ENCODE measurements at regions not wholly inside any gene's neighbourhood (a gene's known extent, or its start where the extent isn't known, plus 50 kb on each side); places are given as distances from the start of the nearest gene placed in this dataset.

DNA sequence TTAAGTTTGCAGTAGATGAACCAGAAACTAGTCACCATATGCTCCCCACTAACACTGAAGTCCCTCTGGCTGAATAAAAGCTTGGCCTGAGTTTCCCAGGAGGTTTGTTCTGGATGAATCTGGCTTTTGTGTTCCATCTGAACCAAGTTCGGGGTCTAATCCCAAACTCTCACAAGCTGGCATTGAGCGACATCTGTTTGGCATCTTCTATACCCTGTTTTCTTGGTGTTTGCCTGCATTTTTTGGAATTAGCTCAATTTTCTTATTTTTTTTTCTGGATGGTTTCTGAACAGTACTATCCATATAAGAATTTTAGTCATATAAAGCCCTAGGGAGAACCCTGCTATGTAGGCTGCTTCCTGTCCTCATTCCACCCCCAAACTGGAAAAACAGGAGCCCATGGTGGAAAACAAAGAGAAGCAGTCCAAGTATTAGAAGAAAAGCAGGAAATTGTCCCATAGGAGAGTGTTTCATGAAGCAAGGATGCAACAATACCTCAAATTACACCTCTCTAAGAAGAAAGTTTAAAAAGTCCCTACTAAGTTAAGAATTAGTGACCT is 737.1 kb downstream of the DHX35 start:
- DNase-seq (ENCODE audit: extremely low read depth in 1 of 11, low read depth in 9 of 11, low spot score in 4 of 11): no peak

DNA sequence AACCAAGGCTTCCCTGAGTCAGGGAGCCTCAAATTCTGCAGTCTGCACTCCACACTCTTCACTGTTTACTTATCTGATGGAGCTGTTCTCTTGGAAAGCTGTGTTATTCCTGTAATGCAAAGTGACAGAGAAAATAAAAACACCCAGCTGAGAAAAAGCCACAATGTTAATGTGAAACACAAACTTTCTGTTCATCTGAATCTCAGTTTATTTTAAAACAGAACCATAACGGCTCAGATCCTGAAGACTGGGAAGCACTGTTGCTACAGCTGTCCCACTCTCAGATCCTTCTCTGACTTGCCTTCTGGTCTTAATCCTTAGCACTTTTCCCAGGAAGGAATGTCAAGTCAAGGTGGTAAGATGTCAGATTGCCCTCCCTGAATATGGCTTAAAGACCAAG is 736.6 kb downstream of the DHX35 start:
- DNase-seq (ENCODE audit: extremely low read depth in 1 of 11, low read depth in 9 of 11, low spot score in 4 of 11): no peak

DNA sequence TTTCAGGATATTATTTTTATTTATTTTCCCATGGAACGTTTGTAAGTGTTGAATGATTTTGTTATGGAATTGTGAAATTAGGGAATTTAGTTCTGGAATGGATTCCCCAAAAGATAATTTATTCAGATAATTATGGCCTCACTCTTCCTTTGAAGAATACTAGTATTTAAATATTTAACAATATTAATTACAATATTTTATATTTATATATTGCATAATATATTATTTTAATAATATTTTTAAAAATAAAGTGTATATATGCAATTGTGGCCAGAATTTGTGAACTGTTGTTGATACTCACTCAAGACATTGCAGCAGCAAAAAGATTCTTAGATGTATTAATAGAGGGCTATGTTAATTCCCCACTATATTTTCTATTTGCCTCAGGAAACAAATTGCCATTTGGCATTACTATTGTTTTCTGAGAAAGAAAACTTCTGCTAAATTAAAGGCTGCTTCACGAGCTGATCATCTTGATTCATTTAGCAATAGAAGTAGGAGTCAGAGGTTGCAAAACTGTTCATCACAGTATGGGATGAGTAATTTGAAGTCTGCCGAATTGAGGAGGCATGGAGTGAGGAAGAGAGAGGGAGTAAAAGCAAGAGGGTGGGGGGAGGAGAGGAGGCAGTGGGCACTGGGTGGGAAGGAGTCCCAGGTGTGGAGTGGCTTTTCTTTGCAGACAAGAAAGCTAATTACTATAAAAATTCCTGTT is 729.2 kb downstream of the DHX35 start:
- no peak for DNase-seq (ENCODE audit: extremely low read depth in 1 of 11, low read depth in 9 of 11, low spot score in 4 of 11)

DNA sequence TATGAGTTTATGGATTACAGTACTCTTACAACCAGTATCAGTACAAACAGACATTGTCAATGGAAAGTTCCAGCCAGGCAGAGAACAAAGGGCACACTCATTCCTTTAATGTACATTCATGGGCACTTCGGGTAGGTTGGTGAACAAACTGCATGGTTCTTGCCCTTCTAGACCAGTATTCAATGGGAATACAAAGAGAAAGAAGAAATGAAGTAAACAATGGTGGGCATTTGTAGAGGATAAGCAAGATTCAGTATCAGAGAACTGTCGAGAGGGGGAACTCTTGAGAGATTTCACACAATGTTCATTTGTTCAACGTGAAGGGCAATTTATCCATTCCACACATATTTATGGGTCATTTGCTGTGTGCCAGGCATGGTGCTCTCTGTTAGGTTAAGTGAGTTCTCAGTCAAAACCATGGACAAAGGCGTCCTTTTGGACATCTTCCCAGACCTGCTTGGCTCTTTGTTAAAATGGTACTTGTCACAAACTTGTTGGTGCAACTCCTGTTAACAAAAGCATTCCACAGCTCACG is 714.8 kb downstream of the DHX35 start:
- no peak for DNase-seq (ENCODE audit: extremely low read depth in 1 of 11, low read depth in 9 of 11, low spot score in 4 of 11)

DNA sequence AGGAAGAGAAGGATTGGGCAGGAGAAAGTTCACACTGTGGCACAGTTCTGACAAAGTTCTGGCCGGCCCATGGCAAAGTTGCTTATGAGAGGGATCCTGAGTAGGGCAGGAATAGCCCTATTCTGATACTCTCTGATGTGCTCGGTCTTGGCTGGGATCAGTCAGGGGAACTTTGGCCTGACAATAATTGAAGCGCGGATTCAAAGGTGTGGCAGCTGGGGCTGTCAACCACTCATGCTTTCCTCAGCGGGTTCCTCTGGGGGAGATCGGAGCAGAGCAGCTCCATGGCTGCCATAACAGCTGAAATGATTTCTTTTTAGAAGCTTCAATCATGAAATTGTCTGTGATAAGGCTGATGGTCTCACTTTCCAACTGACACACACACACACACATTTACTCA is 714.1 kb downstream of the DHX35 start:
- no peak for DNase-seq (ENCODE audit: extremely low read depth in 1 of 11, low read depth in 9 of 11, low spot score in 4 of 11)

DNA sequence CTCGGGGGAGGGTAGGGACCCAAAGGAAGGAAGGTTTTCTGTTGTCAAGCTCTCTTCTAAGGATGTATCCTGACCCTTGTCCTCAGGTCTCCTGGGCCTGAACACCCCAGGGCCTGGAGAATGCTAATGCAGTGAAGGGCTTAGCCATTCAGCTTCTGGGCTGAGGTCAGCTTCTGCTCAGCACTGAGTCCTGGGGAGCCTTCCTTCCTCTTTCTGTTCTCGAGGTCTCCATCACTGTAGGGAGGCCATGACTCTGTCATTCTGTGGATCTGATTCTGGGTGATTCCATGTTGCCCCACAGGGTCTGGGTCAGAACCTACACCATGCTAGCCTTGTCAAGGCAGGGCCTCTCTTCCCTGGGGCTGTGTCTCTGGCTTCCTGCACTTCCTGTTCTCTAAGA is 712.7 kb downstream of the DHX35 start:
- DNase-seq (ENCODE audit: extremely low read depth in 1 of 11, low read depth in 9 of 11, low spot score in 4 of 11): no peak

DNA sequence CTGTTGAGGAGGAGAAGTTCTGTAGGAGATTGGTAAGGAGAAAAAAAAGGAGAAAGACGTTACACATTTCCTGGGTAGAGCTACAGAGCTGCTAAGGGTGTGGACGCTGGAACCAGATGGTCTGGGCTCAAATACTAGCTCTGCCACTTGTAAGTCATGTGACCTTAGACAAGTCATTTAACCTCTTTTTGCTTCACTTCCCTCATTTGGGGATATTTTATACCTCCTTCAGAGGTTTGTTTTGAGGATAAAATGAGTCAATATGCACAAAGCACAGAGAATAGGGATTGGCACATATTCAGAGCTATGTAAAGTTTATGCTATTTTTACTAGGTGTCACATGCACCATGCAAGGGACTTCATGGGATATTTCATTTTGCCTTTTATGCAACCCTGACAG is 708.8 kb downstream of the DHX35 start:
- DNase-seq (ENCODE audit: extremely low read depth in 1 of 11, low read depth in 9 of 11, low spot score in 4 of 11): no peak

DNA sequence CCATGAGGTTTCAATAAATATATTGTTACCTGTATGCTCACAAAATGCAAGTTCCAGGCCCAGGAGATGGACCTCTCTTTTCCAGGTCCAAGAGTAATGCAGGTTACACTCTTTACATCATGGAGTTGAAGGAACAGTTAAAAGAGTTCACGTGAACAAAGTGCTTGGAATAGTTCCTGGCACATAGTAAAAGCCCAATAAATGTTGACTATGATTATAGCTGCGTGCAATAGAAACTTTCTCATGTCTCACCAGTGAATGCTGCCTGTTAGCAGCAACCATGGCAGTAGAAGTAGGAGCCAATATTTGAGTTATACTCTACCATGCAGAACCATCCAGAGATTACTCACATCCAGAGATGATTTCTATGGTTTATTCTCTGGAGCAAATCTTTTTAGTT is 707.5 kb downstream of the DHX35 start:
- no peak for DNase-seq (ENCODE audit: extremely low read depth in 1 of 11, low read depth in 9 of 11, low spot score in 4 of 11)

DNA sequence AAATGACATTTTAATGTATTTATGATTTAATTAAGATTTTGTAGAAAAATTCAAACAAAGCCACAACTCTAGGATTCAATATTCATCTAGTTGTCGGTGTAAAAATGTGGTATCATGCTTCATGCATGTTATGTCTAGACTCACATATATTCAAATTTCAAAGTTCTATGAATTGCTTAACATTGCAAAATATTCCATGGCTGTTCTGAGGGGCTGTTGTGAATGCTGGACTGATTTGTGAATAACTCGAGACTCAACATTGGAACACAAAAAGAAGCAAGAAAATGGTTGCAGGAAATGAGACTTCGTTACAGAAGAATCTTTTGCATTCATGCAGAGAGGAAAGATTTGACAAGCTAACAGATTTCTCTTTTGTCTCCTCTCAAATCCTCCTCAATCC is 705.9 kb downstream of the DHX35 start:
- DNase-seq (ENCODE audit: extremely low read depth in 1 of 11, low read depth in 9 of 11, low spot score in 4 of 11): no peak

DNA sequence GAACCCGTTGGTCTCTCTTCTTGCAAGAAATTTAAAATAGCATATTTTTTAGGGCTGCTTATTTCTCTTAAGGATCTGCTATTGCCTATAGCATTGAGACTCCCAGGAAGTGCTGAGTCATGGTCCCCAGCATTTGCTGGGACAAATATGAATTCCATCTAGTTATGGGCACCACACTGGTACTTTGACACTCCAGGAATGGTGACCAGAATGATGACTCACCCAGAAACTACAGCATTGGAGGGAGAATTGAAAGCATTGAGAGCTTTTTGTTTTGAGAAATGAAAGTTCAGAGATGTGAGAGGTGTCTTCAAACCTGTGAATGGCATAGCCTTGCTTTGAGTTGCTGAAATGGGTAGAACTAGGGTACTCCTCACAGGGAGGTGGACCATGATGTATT is 699.7 kb downstream of the DHX35 start:
- DNase-seq (ENCODE audit: extremely low read depth in 1 of 11, low read depth in 9 of 11, low spot score in 4 of 11): no peak

DNA sequence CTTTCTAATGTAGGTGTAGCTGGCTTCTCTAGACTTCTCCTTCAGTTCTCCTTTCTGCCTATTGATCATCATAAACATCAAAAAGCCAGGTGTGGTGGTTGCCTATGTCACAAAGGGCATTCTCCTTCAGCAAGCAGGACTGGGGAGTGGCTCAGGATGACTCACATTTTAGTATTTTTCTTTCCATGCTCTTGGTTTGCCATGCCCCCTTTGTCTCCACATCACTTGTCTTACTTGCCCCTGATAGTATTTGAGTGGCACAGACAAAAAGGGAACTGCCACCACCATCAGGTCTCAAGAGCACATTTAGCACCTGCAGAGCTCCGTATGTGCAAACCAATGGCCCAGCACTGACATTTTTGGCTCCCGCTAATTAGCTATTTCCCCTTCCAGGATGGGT is 698.8 kb downstream of the DHX35 start:
- DNase-seq (ENCODE audit: extremely low read depth in 1 of 11, low read depth in 9 of 11, low spot score in 4 of 11): no peak

DNA sequence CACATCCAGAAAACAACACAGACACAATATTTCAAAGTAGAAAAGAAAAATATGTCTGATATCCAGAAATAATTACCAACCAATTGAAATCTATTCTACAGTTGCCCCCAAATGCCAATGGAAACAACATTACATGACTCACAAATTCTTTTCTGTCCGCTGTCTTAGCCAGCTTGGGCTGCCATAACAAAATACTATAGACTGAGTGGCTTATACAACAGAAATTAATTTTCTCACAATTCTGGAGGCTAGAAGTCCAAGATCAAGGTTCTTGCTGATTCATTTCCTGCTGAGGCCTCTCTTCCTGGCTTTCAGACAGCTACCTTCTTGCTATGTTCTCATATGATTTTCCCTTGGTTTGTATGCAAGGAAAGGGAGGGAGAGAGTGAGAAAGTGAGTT is 698.1 kb downstream of the DHX35 start:
- no peak for DNase-seq (ENCODE audit: extremely low read depth in 1 of 11, low read depth in 9 of 11, low spot score in 4 of 11)

DNA sequence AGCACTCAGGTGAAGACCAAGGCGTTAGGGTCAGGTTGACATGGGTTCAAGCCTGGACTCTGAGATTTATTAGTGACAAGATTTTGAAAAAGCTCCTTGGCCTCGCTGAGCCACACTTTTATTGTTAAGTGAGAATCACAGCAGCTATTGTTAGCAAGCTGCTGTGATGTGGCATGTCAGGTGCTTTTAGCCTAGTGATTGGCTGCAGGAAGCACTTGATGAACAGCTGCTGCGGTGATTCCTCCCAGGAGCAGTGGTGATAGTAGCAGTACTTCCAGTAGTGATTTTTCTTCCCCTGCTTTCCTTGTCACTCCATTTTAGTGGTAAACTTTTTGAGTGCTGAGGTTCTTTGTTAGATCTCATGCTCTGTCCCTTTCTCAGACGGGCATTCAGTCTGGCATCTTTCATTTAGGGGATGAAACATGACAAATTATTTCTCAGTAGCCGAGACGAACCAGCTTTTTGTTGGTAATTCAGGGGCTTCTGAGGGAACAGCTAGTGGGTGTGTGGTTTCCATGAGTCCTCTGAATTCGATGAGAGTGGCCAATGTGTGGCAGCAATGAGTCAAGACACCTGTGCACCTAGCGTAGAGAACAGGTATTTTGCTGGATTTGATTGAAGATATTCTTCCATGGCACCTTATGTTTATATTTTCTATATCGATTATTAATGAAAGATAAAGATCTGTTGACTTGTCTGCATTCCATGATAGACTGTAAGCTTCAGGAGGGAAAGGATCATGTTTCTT is 696.7 kb downstream of the DHX35 start:
- DNase-seq (ENCODE audit: extremely low read depth in 1 of 11, low read depth in 9 of 11, low spot score in 4 of 11): no peak

DNA sequence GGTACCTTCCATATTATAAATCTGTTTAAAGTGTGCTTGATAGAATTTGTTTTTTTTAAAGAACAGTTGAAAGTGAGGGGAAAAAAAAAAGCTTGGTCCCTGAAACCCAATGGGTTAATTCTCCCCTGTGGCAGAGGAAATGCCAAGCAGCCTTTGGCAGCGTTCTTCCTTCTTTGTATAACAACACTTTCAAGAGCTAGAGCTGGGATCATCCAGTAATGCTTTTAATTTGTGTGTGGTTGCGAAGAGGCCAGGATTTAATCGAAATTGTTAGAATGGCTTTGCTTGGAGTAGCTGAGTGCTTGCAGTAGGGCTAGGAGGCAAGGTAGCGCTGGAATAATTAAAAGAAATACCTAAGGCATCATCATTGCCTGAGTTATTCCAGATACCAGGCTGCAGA is 692.0 kb downstream of the DHX35 start:
- DNase-seq (ENCODE audit: extremely low read depth in 1 of 11, low read depth in 9 of 11, low spot score in 4 of 11): no peak

DNA sequence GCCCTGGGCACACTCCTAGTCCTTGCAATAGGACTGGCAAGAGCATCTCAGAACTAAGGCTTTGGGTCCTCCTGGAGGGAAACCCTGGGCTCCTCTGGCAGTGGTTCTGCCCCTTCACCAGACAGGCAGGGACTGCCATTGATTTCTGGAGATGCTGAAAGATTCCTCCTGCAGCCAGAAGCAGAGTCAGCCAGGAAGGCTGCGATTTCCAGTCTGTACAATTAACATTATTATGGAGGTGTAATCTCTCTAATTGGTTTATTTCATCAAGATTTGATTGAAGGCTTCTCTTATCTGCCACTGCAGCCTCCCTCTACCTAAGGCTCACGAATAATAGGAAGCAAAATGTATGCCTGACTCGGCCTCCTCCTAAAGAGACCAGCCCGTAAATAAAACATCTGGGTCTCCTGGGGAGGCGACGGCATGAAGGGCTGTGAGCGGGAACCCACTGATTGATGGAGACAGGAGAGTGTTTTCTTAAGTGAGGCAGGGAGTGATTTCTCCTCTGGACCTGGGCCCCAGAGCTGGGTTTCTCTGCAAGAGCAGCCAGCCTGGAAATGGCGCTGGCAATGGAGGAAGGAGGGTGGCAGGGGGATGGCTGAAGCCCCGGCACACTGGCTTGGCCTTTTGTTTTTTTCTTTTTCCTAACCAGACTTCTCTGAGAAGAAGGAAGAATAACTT is 689.6 kb downstream of the DHX35 start:
- DNase-seq (ENCODE audit: extremely low read depth in 1 of 11, low read depth in 9 of 11, low spot score in 4 of 11): no peak

DNA sequence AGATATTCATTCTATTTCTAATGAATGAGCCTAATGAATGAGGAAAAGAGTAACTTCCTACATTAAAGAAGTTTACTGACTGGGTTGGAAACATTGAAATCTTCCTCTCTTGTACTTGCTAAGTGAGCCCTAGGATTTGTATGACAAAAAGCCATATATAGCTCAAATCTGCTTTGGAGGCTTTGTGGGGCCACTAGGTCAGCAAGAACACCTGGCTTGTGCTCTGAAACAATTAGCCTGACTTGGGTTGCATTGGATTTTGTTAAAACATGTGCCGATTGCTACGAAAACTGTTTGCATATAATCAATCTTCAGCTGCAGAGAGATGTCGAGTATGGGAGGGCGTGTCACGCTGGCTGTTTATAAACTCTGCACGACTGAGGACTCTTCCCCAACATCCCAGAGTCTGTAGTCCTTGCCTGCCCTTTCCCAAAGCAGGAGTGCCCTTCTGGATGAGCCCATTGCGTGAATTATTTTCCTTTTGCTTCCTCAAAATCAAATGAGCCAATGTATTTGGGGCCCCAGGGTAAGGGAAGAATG is 684.8 kb downstream of the DHX35 start:
- no peak for DNase-seq (ENCODE audit: extremely low read depth in 1 of 11, low read depth in 9 of 11, low spot score in 4 of 11)

DNA sequence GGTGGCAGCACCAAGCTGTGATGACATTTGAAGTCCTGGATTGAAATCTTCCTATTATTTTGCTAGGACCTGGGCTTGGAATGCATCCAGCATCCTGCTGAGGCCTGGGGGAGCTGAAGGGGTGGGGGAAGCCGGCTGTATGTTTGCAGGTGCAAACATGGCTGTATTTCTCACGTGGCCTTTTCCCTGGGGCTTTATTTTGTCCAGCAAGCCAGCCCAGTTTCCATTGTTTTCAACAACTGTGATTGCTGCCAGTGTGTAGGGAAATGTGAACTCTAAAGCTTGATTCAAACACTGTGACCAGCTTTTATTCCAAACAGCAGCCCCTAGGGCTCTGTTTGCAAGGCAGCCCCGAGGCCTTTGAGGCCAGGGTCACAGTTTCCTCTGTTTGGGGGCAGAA is 683.0 kb downstream of the DHX35 start:
- DNase-seq (ENCODE audit: extremely low read depth in 1 of 11, low read depth in 9 of 11, low spot score in 4 of 11): no peak

DNA sequence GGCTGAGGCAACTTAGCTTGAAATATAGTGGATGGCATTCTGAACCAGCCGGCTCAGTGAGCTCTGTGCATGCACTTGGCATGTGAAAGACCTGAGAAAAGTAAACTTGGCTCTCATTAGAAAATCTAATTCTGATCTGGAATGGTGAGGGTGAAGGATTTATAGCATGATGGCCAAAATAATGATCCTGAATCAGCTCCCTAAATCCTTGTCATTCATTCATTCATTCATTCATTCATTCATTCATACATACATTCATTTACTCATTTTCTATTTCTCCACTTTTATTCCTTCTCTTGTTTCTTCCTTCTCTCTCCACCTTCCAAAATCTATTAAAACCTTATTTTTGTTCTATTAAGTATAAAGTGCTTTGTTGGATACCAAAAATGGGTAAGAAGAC is 681.1 kb downstream of the DHX35 start:
- DNase-seq (ENCODE audit: extremely low read depth in 1 of 11, low read depth in 9 of 11, low spot score in 4 of 11): no peak

DNA sequence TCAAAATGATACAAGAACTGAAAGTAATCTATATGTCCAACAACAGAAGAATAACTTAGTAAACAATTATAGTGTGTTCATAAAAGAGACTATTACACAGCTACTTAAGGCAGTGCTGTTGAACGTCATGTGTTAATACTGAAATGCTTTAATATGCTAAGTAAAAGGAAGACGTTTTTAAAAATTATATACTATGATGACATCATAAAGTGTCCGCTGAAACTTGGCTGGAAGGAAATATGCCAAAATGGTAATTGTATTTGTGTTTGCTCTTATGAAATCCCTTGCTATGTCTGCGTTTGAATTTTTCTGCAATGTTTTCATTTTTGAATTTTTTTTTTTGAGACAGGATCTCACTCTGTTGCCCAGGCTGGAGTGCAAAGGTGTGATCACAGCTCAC is 679.3 kb downstream of the DHX35 start:
- DNase-seq (ENCODE audit: extremely low read depth in 1 of 11, low read depth in 9 of 11, low spot score in 4 of 11): no peak

DNA sequence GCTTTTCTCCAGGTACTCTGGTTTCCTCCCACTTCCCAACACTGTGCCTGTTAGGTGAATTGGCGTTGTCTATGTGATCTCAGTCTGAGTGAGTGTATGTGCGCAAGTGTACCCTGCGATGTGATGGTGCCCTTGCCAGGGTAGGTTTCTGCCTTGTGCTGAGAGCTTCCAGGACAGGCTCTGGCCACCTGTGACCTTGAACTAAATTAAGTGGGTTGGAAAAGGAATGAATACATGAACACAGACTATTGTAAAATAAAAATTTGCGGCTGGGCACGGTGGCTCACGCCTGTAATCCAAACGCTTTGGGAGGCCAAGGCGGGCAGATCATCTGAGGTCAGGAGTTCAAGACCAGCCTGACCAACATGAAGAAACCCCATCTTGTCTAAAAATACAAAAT is 678.0 kb downstream of the DHX35 start:
- no peak for DNase-seq (ENCODE audit: extremely low read depth in 1 of 11, low read depth in 9 of 11, low spot score in 4 of 11)

Data from renal cortex interstitium (tissue), 11 donors.